ENCODE measurements at regions not wholly inside any gene's neighbourhood (a gene's known extent, or its start where the extent isn't known, plus 50 kb on each side); places are given as distances from the start of the nearest gene placed in this dataset.

DNA sequence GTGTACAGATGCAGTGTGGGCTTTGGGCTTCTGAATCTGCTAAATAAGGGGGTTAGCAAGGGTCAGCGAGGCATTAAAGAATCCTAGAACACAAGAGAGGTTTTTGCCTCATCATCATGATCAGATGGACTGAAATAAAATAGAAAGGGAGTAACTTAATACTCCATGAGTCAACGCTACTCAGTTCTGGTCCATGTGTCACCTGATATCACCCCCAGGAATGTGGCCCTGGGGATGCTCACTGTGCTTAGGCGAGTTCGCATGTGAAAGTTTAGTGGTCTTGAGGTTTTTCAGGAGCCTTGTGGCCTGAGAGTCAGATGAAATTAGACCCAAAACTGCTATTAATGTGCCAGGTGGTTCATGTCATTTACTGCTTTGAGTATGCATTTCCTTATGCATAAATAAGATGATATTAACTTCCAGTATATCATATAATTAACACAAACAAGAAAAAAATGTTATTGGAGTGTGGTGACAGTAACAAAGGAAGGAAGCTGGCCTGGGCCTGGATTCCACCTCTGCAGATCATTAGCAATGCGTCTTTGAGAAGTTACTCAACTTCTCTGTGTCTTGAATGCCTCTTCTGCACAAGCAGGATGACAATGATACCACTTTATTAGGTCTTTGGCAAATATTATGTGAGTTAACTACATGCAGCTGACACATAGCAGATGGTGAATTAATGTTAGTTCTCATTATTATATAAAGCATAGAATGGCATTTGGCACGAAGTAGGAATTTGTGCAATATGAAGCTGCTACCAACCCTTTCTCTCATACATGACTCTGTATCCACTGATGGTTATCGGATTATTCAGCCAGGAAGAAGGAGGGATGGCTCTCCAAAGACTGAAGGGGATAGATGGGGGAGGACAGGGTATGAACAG lies 1272.6 kb downstream of the AACS start:
- DNase-seq (peak; percentile 53), ATAC-seq (no peak)
- POLR2A ChIA-PET (ENCODE audit: unreplicated experiment): no interaction called here
- Histone ChIP-seq H3K4me1 (ENCODE audit: insufficient read depth, low read length) (no peaks in the 10 kb centered on the region), H3K27ac (ENCODE audit: low read length) (peak overlapping the region; percentile 28; the same call in 1 of the 2 replicates), H3F3A (ENCODE audit: low read length, unreplicated experiment) (no peaks in the 10 kb centered on the region), H4K20me1 (ENCODE audit: low read length) (no peaks in the 10 kb centered on the region), H3K9me3 (ENCODE audit: low read length) (peaks cover 14% of the 10 kb centered on the region), H3K9ac (ENCODE audit: low read length) (no peak overlapping the region), H2AFZ (ENCODE audit: low read length) (no peak overlapping the region), H3K4me3 (ENCODE audit: low read length) (no peak overlapping the region), H3K36me3 (ENCODE audit: low read depth, low read length) (no peaks in the 10 kb centered on the region; the same call in 1 of the 2 replicates), H3K9me2 (replicated peaks; ENCODE audit: low read length) (no peaks in the 10 kb centered on the region), H3K79me2 (ENCODE audit: low read length) (no peaks in the 10 kb centered on the region), H3K27me3 (ENCODE audit: low read length) (no peaks in the 10 kb centered on the region), H3K4me2 (ENCODE audit: low read length) (no peak overlapping the region)
- CTCF ChIA-PET: no interaction called here
- TF ChIP-seq EZH2 (IDR thresholded peaks at IDR 0.05; ENCODE audit: low read length, unreplicated experiment) (no peak), EZH2phosphoT487 (IDR thresholded peaks at IDR 0.05; ENCODE audit: borderline replicate concordance, low read length) (no peak)
- TF ChIP-seq, protein P1, sequence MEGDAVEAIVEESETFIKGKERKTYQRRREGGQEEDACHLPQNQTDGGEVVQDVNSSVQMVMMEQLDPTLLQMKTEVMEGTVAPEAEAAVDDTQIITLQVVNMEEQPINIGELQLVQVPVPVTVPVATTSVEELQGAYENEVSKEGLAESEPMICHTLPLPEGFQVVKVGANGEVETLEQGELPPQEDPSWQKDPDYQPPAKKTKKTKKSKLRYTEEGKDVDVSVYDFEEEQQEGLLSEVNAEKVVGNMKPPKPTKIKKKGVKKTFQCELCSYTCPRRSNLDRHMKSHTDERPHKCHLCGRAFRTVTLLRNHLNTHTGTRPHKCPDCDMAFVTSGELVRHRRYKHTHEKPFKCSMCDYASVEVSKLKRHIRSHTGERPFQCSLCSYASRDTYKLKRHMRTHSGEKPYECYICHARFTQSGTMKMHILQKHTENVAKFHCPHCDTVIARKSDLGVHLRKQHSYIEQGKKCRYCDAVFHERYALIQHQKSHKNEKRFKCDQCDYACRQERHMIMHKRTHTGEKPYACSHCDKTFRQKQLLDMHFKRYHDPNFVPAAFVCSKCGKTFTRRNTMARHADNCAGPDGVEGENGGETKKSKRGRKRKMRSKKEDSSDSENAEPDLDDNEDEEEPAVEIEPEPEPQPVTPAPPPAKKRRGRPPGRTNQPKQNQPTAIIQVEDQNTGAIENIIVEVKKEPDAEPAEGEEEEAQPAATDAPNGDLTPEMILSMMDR (conservative IDR thresholded peaks at IDR 0.05; ENCODE audit: low read depth, low read length): no peak
- intact Hi-C loops (cut with micrococcal nuclease): no loop called here
- BruUV-seq (replicated peaks): no TSS peak

DNA sequence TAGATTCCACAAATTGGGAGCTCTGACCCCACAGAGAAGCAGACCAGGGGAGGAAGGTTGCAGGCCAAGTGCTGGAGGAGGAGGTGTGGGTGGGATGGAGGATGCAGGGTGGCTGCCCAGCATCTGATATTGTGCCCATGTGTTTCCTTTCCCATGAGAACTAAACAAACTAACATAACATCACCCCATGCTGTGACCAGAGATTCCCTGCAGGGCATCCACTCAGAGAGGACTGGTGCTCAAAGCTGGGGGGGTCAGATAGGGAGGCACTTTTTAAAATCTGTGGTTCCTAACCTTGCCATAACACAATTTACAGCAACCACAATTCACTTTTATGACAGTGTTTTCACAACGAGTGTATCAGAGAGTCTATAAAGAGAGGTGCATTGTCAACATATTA lies 1277.6 kb downstream of the AACS start:
- Histone ChIP-seq H3K9me2 (replicated peaks; ENCODE audit: low read length) (no peaks in the 10 kb centered on the region), H2AFZ (ENCODE audit: low read length) (no peak overlapping the region), H3K9me3 (ENCODE audit: low read length) (peaks cover 6% of the 10 kb centered on the region; the same call in 1 of the 2 replicates), H3K27me3 (ENCODE audit: low read length) (no peaks in the 10 kb centered on the region), H3K4me2 (ENCODE audit: low read length) (no peak overlapping the region), H3K4me1 (ENCODE audit: insufficient read depth, low read length) (no peaks in the 10 kb centered on the region), H3K79me2 (ENCODE audit: low read length) (no peaks in the 10 kb centered on the region), H3K4me3 (ENCODE audit: low read length) (no peak overlapping the region), H4K20me1 (ENCODE audit: low read length) (no peaks in the 10 kb centered on the region), H3K9ac (ENCODE audit: low read length) (no peak overlapping the region), H3F3A (ENCODE audit: low read length, unreplicated experiment) (no peaks in the 10 kb centered on the region), H3K36me3 (ENCODE audit: low read depth, low read length) (no peaks in the 10 kb centered on the region), H3K27ac (ENCODE audit: low read length) (no peak overlapping the region)
- ChIA-PET CTCF (no interaction called here), POLR2A (ENCODE audit: unreplicated experiment) (no interaction called here)
- TF ChIP-seq EZH2 (IDR thresholded peaks at IDR 0.05; ENCODE audit: low read length, unreplicated experiment) (no peak), EZH2phosphoT487 (IDR thresholded peaks at IDR 0.05; ENCODE audit: borderline replicate concordance, low read length) (no peak)
- TF ChIP-seq, protein P1 (conservative IDR thresholded peaks at IDR 0.05; ENCODE audit: low read depth, low read length): no peak
- no TSS peak for BruUV-seq (replicated peaks)
- DNase-seq: no peak
- intact Hi-C loops (cut with micrococcal nuclease): no loop called here
- no peak for ATAC-seq

DNA sequence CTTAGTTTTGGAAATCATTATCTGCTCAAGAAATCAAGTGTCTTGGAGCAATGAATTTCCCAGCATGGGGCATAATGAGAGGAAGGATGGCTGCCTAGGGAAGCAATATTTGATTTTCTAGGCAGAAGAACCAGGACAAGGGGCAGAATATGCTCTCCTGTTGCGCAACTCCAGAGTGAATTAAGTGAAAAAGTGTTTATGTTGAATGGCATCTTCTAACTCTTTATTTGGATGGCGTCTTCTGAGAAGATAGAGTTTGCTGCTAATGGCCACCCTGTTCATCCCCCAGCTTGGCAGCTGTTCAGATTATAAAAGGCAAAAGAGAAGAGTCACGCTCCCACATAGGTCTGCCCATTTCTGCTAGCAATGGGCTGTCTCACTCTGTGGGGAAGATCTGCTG lies 1278.1 kb downstream of the AACS start:
- ChIA-PET POLR2A (ENCODE audit: unreplicated experiment) (no interaction called here), CTCF (no interaction called here)
- Histone ChIP-seq H3K36me3 (ENCODE audit: low read depth, low read length) (no peaks in the 10 kb centered on the region), H3K79me2 (ENCODE audit: low read length) (no peaks in the 10 kb centered on the region), H3K27me3 (ENCODE audit: low read length) (no peaks in the 10 kb centered on the region), H3K9me3 (ENCODE audit: low read length) (peaks cover 6% of the 10 kb centered on the region; the same call in 1 of the 2 replicates), H3K4me2 (ENCODE audit: low read length) (no peak overlapping the region), H3K4me3 (ENCODE audit: low read length) (no peak overlapping the region), H4K20me1 (ENCODE audit: low read length) (no peaks in the 10 kb centered on the region), H3K27ac (ENCODE audit: low read length) (no peak overlapping the region), H3K9me2 (replicated peaks; ENCODE audit: low read length) (no peaks in the 10 kb centered on the region), H2AFZ (ENCODE audit: low read length) (no peak overlapping the region), H3K4me1 (ENCODE audit: insufficient read depth, low read length) (no peaks in the 10 kb centered on the region), H3F3A (ENCODE audit: low read length, unreplicated experiment) (no peaks in the 10 kb centered on the region), H3K9ac (ENCODE audit: low read length) (no peak overlapping the region)
- ATAC-seq: no peak
- intact Hi-C loops (cut with micrococcal nuclease): no loop called here
- no peak for DNase-seq
- BruUV-seq (replicated peaks): no TSS peak
- no peak for TF ChIP-seq EZH2 (IDR thresholded peaks at IDR 0.05; ENCODE audit: low read length, unreplicated experiment)
- TF ChIP-seq, protein P1 (conservative IDR thresholded peaks at IDR 0.05; ENCODE audit: low read depth, low read length): no peak
- TF ChIP-seq EZH2phosphoT487 (IDR thresholded peaks at IDR 0.05; ENCODE audit: borderline replicate concordance, low read length): no peak

Measured in PC-3 (cell line).